ENCODE measurements at regions not wholly inside any gene's neighbourhood (a gene's known extent, or its start where the extent isn't known, plus 50 kb on each side); places are given as distances from the start of the nearest gene placed in this dataset.
"Not testable (repeated sequence)": the region's sequence is repeated elsewhere in the genome, so short reads cannot be mapped to it uniquely, and the experiment has no call there.

GRCh38 chr12:34223640-34224039 lies 201.3 kb downstream of the ALG10 start (continued):
- TF ChIP-seq HIC1 (tag by site-specific recombination; IDR thresholded peaks at IDR 0.05) (no peak), SP2 (tag by site-specific recombination; IDR thresholded peaks at IDR 0.05) (no peak), ATF2 (tag by site-specific recombination; IDR thresholded peaks at IDR 0.05; ENCODE audit: low read depth) (no peak), HOXC10 (CRISPR knock-in tag; IDR thresholded peaks at IDR 0.05) (no peak)

- H3K4me1 ChIP-seq (ENCODE audit: control insufficient read depth, insufficient read depth, low read length); POLR2A ChIA-PET; H3K4me3 ChIP-seq (ENCODE audit: low read depth, low read length); H3K9me3 ChIP-seq (ENCODE audit: control insufficient read depth, insufficient read depth, low read depth, low read length); H3K36me3 ChIP-seq (ENCODE audit: control insufficient read depth in 2 of 2, insufficient read depth in 1 of 2, low read length in 2 of 2); CTCF ChIA-PET; H3K27ac ChIP-seq (ENCODE audit: extremely low read depth, low read depth, low read length): not testable (repeated sequence)
- TF ChIP-seq SETDB1 (IDR thresholded peaks at IDR 0.05; ENCODE audit: insufficient read length, low read length), result peak; percentile 80
These were observed 203.7 kb downstream of the ALG10 start for GRCh38 chr12:34226044-34226443.

- CTCF ChIA-PET, result interaction anchor here (0.7 kb wide), 1 partner anchor 33 kb away, joined by 5 read pairs; no protein-coding TSS in a partner anchor
- H3K36me3 ChIP-seq (ENCODE audit: control insufficient read depth in 2 of 2, insufficient read depth in 1 of 2, low read length in 2 of 2); H3K27ac ChIP-seq (ENCODE audit: extremely low read depth, low read depth, low read length); H3K4me3 ChIP-seq (ENCODE audit: low read depth, low read length); H3K4me1 ChIP-seq (ENCODE audit: control insufficient read depth, insufficient read depth, low read length); POLR2A ChIA-PET; H3K9me3 ChIP-seq (ENCODE audit: control insufficient read depth, insufficient read depth, low read depth, low read length): not testable (repeated sequence)
These were observed 205.8 kb downstream of the ALG10 start for GRCh38 chr12:34228046-34228445.

- H3K9me3 ChIP-seq (ENCODE audit: control insufficient read depth, insufficient read depth, low read depth, low read length); H3K36me3 ChIP-seq (ENCODE audit: control insufficient read depth in 2 of 2, insufficient read depth in 1 of 2, low read length in 2 of 2); POLR2A ChIA-PET; H3K27ac ChIP-seq (ENCODE audit: extremely low read depth, low read depth, low read length); H3K4me3 ChIP-seq (ENCODE audit: low read depth, low read length); H3K4me1 ChIP-seq (ENCODE audit: control insufficient read depth, insufficient read depth, low read length): not testable (repeated sequence)
- CTCF ChIA-PET, result interaction anchor here (0.8 kb wide), 1 partner anchor 11 kb away, joined by 4 read pairs; no protein-coding TSS in a partner anchor
- TF ChIP-seq ZNF426 (tag by site-specific recombination; IDR thresholded peaks at IDR 0.05), result peak; percentile 73
- TF ChIP-seq ZNF555 (tag by site-specific recombination; conservative IDR thresholded peaks at IDR 0.05), result peak; percentile 64
- peak; percentile 53 for TF ChIP-seq ZBTB11 (tag by site-specific recombination; conservative IDR thresholded peaks at IDR 0.05; ENCODE audit: low read depth)
- peak; percentile 86 for TF ChIP-seq ZNF394 (tag by site-specific recombination; IDR thresholded peaks at IDR 0.05; ENCODE audit: borderline replicate concordance)
- peak; percentile 69 for TF ChIP-seq ZNF518A (tag by site-specific recombination; conservative IDR thresholded peaks at IDR 0.05; ENCODE audit: low read depth)
- 0 out of 2 replicates have a peak, but pooled peaks have one; percentile 17 for TF ChIP-seq ZNF654 (tag by site-specific recombination; IDR thresholded peaks at IDR 0.05; ENCODE audit: low read depth)
- peak; percentile 46 for TF ChIP-seq ZNF623 (tag by site-specific recombination; IDR thresholded peaks at IDR 0.05)
- TF ChIP-seq ZNF140 (tag by site-specific recombination; IDR thresholded peaks at IDR 0.05), result peak; percentile 45; the same call in 1 of the 2 replicates
These were observed 206.7 kb downstream of the ALG10 start for GRCh38 chr12:34229033-34229432.
